Stomach (tissue), 8 donors: ENCODE measurements at regions not wholly inside any gene's neighbourhood (a gene's known extent, or its start where the extent isn't known, plus 50 kb on each side); places are given as distances from the start of the nearest gene placed in this dataset.

Experiments
- DNase-seq, 2 donors: peaks; one replicate each; pipeline versions ENCODE4 v3.0.0 to v3.0.0-alpha.2; 2013 to 2019
- H3K27ac ChIP-seq, 5 donors: fragments of 200-600 bp in 4 of 5; sonication (generic) in 4 of 5; one replicate each; pipeline ENCODE4 v1.5.1; 2013 to 2019; ENCODE audit warnings: mild to moderate bottlenecking in 1 of 5, moderate library complexity in 1 of 5
- H3K27me3 ChIP-seq, 3 donors: fragments of 200-600 bp; sonication (generic); one replicate each; pipeline ENCODE4 v1.5.1; 2017 to 2019; ENCODE audit warnings: mixed run types in 1 of 3
- H3K36me3 ChIP-seq, 4 donors: fragments of 200-600 bp; sonication (generic); 1 replicate in 3 of 4; 2 replicates in 1 of 4; pipeline ENCODE4 v1.5.1; 2016 to 2019
- H3K4me1 ChIP-seq, 4 donors: fragments of 200-600 bp; sonication (generic); one replicate each; pipeline ENCODE4 v1.5.1; 2016 to 2019
- H3K4me3 ChIP-seq, 4 donors: fragments of 200-600 bp; sonication (generic) in 3 of 4; one replicate each; pipeline ENCODE4 v1.5.1; 2016 to 2019; ENCODE audit warnings: mild to moderate bottlenecking in 1 of 4
- H3K9me3 ChIP-seq, 4 donors: fragments of 200-600 bp; sonication (generic); one replicate each; pipeline ENCODE4 v1.5.1; 2016 to 2019
- CTCF ChIP-seq, 7 experiments: fragments of 450-650 bp in 4 of 7; fragments of 200-600 bp in 3 of 7; sonication (generic) in 3 of 7; IDR thresholded peaks; one replicate each; pipeline ENCODE4 v1.5.1; 2016 to 2019; ENCODE audit warnings: antibody characterized with exemption in 7 of 7, control low read depth in 2 of 7, mild to moderate bottlenecking in 1 of 7
- EP300 ChIP-seq: sonication (generic); formaldehyde crosslinking; IDR thresholded peaks from one replicate; pipeline ENCODE4 v1.6.1; 2017; ENCODE audit warnings: antibody characterized with exemption
- POLR2A ChIP-seq, 4 donors: fragments of 450-650 bp; IDR thresholded peaks; one replicate each; pipeline ENCODE4 v1.6.1; 2016; ENCODE audit warnings: antibody characterized with exemption in 4 of 4, control low read depth in 2 of 4, mild to moderate bottlenecking in 1 of 4, moderate library complexity in 1 of 4
- POLR2AphosphoS5 ChIP-seq, 3 donors: sonication (generic); formaldehyde crosslinking; IDR thresholded peaks; one replicate each; pipeline ENCODE4 v1.6.1; 2016; ENCODE audit warnings: antibody characterized with exemption in 3 of 3
- WGBS, 5 donors: extraction: QIAGEN DNeasy Blood & Tissue Kit in 3 of 5; methylation state at CpG; one replicate each; pipeline versions ENCODE4 v1.1.5 to v1.1.7; 2013 to 2018; 5-methylcytosine and 5-hydroxymethylcytosine counted together
- intact Hi-C: fragments of 100-400 bp; cut with DNase I; formaldehyde crosslinking; loops from one replicate; pipeline ENCODE4 v1.15.1; 2023; ENCODE audit warnings: low total_unique reads
- donor health status: healthy with polysubstance abuse.
- donor health status: Bipolar disorder and iron deficiency.
- donor health status: healthy.

- TF ChIP-seq CTCF (IDR thresholded peaks at IDR 0.05) (no peak), EP300 (no peak)
- DNase-seq, result no peak
- H3K4me1 ChIP-seq, result peaks cover 0 to 13% (median 0%) of the 10 kb centered on the region in 4 donors
- peaks cover 0 to 10% (median 9%) of the 10 kb centered on the region in 4 donors for H3K9me3 ChIP-seq
- no peaks in the 10 kb centered on the region for H3K27me3 ChIP-seq
- H3K27ac ChIP-seq, result no peak overlapping the region
- H3K36me3 ChIP-seq, result no peaks in the 10 kb centered on the region
- no peak overlapping the region for H3K4me3 ChIP-seq
- intact Hi-C loops, result no loop called here
Measured at GRCh38 chr2:14933753-14934152, 301.2 kb downstream of the LRATD1 start.

- WGBS, 5 donors, result 65 to 72% (median 66%) methylated on average over 3 of the region's 3 CpGs
- Histone ChIP-seq H3K36me3 (no peaks in the 10 kb centered on the region), H3K4me3 (no peak overlapping the region), H3K27me3 (no peaks in the 10 kb centered on the region), H3K27ac (no peak overlapping the region), H3K9me3 (peaks cover 0 to 10% (median 9%) of the 10 kb centered on the region in 4 donors), H3K4me1 (peaks cover 0 to 13% (median 0%) of the 10 kb centered on the region in 4 donors)
- no peak for TF ChIP-seq CTCF (IDR thresholded peaks at IDR 0.05)
- no peak for TF ChIP-seq POLR2AphosphoS5 (IDR thresholded peaks at IDR 0.05)
- TF ChIP-seq EP300, result no peak
- TF ChIP-seq POLR2A (IDR thresholded peaks at IDR 0.05), result no peak
- DNase-seq, result no peak
- intact Hi-C loops, result no loop called here
Measured at GRCh38 chr2:14936426-14936825, 303.9 kb downstream of the LRATD1 start.

GRCh38 chr2:14937336-14937735 lies 304.8 kb downstream of the LRATD1 start:
- Histone ChIP-seq H3K27me3 (no peaks in the 10 kb centered on the region), H3K27ac (no peak overlapping the region), H3K36me3 (no peaks in the 10 kb centered on the region), H3K4me1 (peaks cover 0 to 10% (median 0%) of the 10 kb centered on the region in 4 donors), H3K4me3 (no peak overlapping the region), H3K9me3 (peaks cover 0 to 10% (median 9%) of the 10 kb centered on the region in 4 donors)
- intact Hi-C loops, result no loop called here
- TF ChIP-seq POLR2AphosphoS5 (IDR thresholded peaks at IDR 0.05), result no peak
- no peak for TF ChIP-seq CTCF (IDR thresholded peaks at IDR 0.05)
- no peak for TF ChIP-seq EP300
- no peak for TF ChIP-seq POLR2A (IDR thresholded peaks at IDR 0.05)
- DNase-seq, result no peak
- 86 to 94% (median 90%) methylated on average over 3 of the region's 3 CpGs for WGBS, 5 donors

DNA sequence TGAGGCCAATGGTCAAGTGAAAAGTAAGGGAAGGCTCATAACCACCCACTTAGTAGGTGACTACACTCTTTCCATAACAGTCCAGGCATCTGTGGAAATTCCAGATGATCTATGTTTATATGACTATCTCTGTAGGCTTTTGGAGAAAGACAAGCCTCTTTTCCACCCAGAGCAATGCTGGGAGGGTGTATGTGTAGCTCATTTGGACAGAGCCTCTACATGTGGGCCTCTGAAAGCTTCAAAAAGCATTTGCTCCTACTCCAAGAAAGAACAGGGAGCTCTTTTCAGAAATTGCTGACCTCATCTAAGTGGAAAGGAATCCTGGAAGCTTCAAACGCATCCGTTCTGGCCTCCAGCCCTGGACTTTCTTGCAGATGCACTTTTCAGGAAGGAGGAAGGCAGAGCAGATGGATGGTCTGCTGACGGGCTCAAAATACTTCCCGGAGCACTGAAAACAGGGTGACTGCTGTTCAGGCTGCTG lies 308.7 kb downstream of the LRATD1 start:
- Histone ChIP-seq H3K4me3 (no peak overlapping the region), H3K27ac (no peak overlapping the region), H3K9me3 (peaks cover 0 to 10% (median 9%) of the 10 kb centered on the region in 4 donors), H3K27me3 (no peaks in the 10 kb centered on the region), H3K36me3 (no peaks in the 10 kb centered on the region), H3K4me1 (no peaks in the 10 kb centered on the region)
- intact Hi-C loops, result no loop called here
- DNase-seq, result peak in 1 of 2 donors; percentile 84
- 54 to 80% (median 69%) methylated on average over 4 of the region's 4 CpGs for WGBS, 5 donors
- TF ChIP-seq POLR2A (IDR thresholded peaks at IDR 0.05) (no peak), POLR2AphosphoS5 (IDR thresholded peaks at IDR 0.05) (no peak), CTCF (IDR thresholded peaks at IDR 0.05) (no peak), EP300 (no peak)
